ENCODE measurements at regions not wholly inside any gene's neighbourhood (a gene's known extent, or its start where the extent isn't known, plus 50 kb on each side); places are given as distances from the start of the nearest gene placed in this dataset.
"Not testable (repeated sequence)": the region's sequence is repeated elsewhere in the genome, so short reads cannot be mapped to it uniquely, and the experiment has no call there.

GRCh38 chr9:41043433-41043832 lies 85.0 kb downstream of the FOXD4L6 start:
- DNase-seq; H3K27me3 ChIP-seq; intact Hi-C loops (cut with DNase I; ENCODE audit: low total_unique reads); H3K4me1 ChIP-seq; H3K4me3 ChIP-seq; H3K36me3 ChIP-seq; in situ Hi-C loops (cut with MboI; ENCODE audit: low pct_ligation_motif_present in 1 of 4, low pct_unique_long_range_greater_than_20kb in 1 of 4, low sequenced_read_pairs in 3 of 4); H3K9me3 ChIP-seq; H3K27ac ChIP-seq: not testable (repeated sequence)
- no CpG with 5 or more reads among the region's 1 CpG for WGBS, 2 donors (ENCODE audit: low coverage in 1 of 2)

- H3K4me1 ChIP-seq; H3K4me3 ChIP-seq; intact Hi-C loops (cut with DNase I; ENCODE audit: low total_unique reads); H3K27me3 ChIP-seq; H3K27ac ChIP-seq; in situ Hi-C loops (cut with MboI; ENCODE audit: low pct_ligation_motif_present in 1 of 4, low pct_unique_long_range_greater_than_20kb in 1 of 4, low sequenced_read_pairs in 3 of 4); DNase-seq; H3K9me3 ChIP-seq; H3K36me3 ChIP-seq: not testable (repeated sequence)
- 57 to 66% methylated on average over 4 of the region's 4 CpGs for WGBS, 2 donors (ENCODE audit: low coverage in 1 of 2)
Measured at GRCh38 chr9:41042111-41042510, 86.4 kb downstream of the FOXD4L6 start.

- H3K9me3 ChIP-seq; H3K36me3 ChIP-seq; H3K27ac ChIP-seq; H3K4me3 ChIP-seq; H3K4me1 ChIP-seq; DNase-seq; in situ Hi-C loops (cut with MboI; ENCODE audit: low pct_ligation_motif_present in 1 of 4, low pct_unique_long_range_greater_than_20kb in 1 of 4, low sequenced_read_pairs in 3 of 4); intact Hi-C loops (cut with DNase I; ENCODE audit: low total_unique reads); H3K27me3 ChIP-seq: not testable (repeated sequence)
Measured at GRCh38 chr9:41040705-41041342, 87.7 kb downstream of the FOXD4L6 start.

GRCh38 chr9:41035276-41035675 lies 93.2 kb downstream of the FOXD4L6 start:
- H3K27me3 ChIP-seq; in situ Hi-C loops (cut with MboI; ENCODE audit: low pct_ligation_motif_present in 1 of 4, low pct_unique_long_range_greater_than_20kb in 1 of 4, low sequenced_read_pairs in 3 of 4); H3K4me3 ChIP-seq; H3K9me3 ChIP-seq; H3K27ac ChIP-seq; intact Hi-C loops (cut with DNase I; ENCODE audit: low total_unique reads); H3K36me3 ChIP-seq; DNase-seq; H3K4me1 ChIP-seq: not testable (repeated sequence)
- WGBS, 2 donors (ENCODE audit: low coverage in 1 of 2): 82 to 100% methylated on average over 1 of the region's 1 CpG

GRCh38 chr9:41034699-41035197 lies 93.7 kb downstream of the FOXD4L6 start:
- H3K4me1 ChIP-seq; H3K9me3 ChIP-seq; H3K36me3 ChIP-seq; in situ Hi-C loops (cut with MboI; ENCODE audit: low pct_ligation_motif_present in 1 of 4, low pct_unique_long_range_greater_than_20kb in 1 of 4, low sequenced_read_pairs in 3 of 4); DNase-seq; intact Hi-C loops (cut with DNase I; ENCODE audit: low total_unique reads); H3K27me3 ChIP-seq; H3K27ac ChIP-seq; H3K4me3 ChIP-seq: not testable (repeated sequence)
- 58 to 67% methylated on average over 1 of the region's 1 CpG for WGBS, 2 donors (ENCODE audit: low coverage in 1 of 2)

GRCh38 chr9:41033877-41034276 lies 94.6 kb downstream of the FOXD4L6 start:
- H3K9me3 ChIP-seq; H3K36me3 ChIP-seq; H3K27me3 ChIP-seq; H3K4me1 ChIP-seq; H3K4me3 ChIP-seq; H3K27ac ChIP-seq; in situ Hi-C loops (cut with MboI; ENCODE audit: low pct_ligation_motif_present in 1 of 4, low pct_unique_long_range_greater_than_20kb in 1 of 4, low sequenced_read_pairs in 3 of 4); DNase-seq; intact Hi-C loops (cut with DNase I; ENCODE audit: low total_unique reads): not testable (repeated sequence)
- 67 to 92% methylated on average over 4 of the region's 4 CpGs for WGBS, 2 donors (ENCODE audit: low coverage in 1 of 2)

GRCh38 chr9:41033360-41033759 lies 95.1 kb downstream of the FOXD4L6 start:
- intact Hi-C loops (cut with DNase I; ENCODE audit: low total_unique reads); H3K9me3 ChIP-seq; DNase-seq; H3K4me1 ChIP-seq; in situ Hi-C loops (cut with MboI; ENCODE audit: low pct_ligation_motif_present in 1 of 4, low pct_unique_long_range_greater_than_20kb in 1 of 4, low sequenced_read_pairs in 3 of 4); H3K27ac ChIP-seq; H3K4me3 ChIP-seq; H3K27me3 ChIP-seq; H3K36me3 ChIP-seq: not testable (repeated sequence)
- WGBS, 2 donors (ENCODE audit: low coverage in 1 of 2): 96 to 97% methylated on average over 3 of the region's 3 CpGs

- WGBS, 2 donors (ENCODE audit: low coverage in 1 of 2): 88 to 93% methylated on average over 4 to 6 of the region's 6 CpGs
- H3K4me3 ChIP-seq; H3K36me3 ChIP-seq; in situ Hi-C loops (cut with MboI; ENCODE audit: low pct_ligation_motif_present in 1 of 4, low pct_unique_long_range_greater_than_20kb in 1 of 4, low sequenced_read_pairs in 3 of 4); H3K9me3 ChIP-seq; H3K4me1 ChIP-seq; H3K27ac ChIP-seq; H3K27me3 ChIP-seq; DNase-seq; intact Hi-C loops (cut with DNase I; ENCODE audit: low total_unique reads): not testable (repeated sequence)
Measured at GRCh38 chr9:41026912-41027676, 101.4 kb downstream of the FOXD4L6 start.

GRCh38 chr9:41022365-41022764 lies 106.1 kb downstream of the FOXD4L6 start:
- not testable (repeated sequence) for H3K9me3 ChIP-seq, H3K4me3 ChIP-seq

GRCh38 chr9:41019858-41020562 lies 108.5 kb downstream of the FOXD4L6 start:
- H3K9me3 ChIP-seq; H3K27me3 ChIP-seq; DNase-seq; in situ Hi-C loops (cut with MboI; ENCODE audit: low pct_ligation_motif_present in 1 of 4, low pct_unique_long_range_greater_than_20kb in 1 of 4, low sequenced_read_pairs in 3 of 4); H3K36me3 ChIP-seq; H3K4me1 ChIP-seq; H3K4me3 ChIP-seq; H3K27ac ChIP-seq; intact Hi-C loops (cut with DNase I; ENCODE audit: low total_unique reads): not testable (repeated sequence)
- WGBS, 2 donors (ENCODE audit: low coverage in 1 of 2): 90% methylated on average over 1 of the region's 1 CpG; no CpG with 5 or more reads in 1 of the 2 donors

More at GRCh38 chr9:41022365-41022764, 106.1 kb downstream of the FOXD4L6 start:
- H3K4me1 ChIP-seq; H3K27ac ChIP-seq; intact Hi-C loops (cut with DNase I; ENCODE audit: low total_unique reads); DNase-seq; H3K36me3 ChIP-seq; H3K27me3 ChIP-seq; in situ Hi-C loops (cut with MboI; ENCODE audit: low pct_ligation_motif_present in 1 of 4, low pct_unique_long_range_greater_than_20kb in 1 of 4, low sequenced_read_pairs in 3 of 4): not testable (repeated sequence)
- 98 to 100% methylated on average over 1 to 4 of the region's 4 CpGs for WGBS, 2 donors (ENCODE audit: low coverage in 1 of 2)
